ENCODE measurements at regions not wholly inside any gene's neighbourhood (a gene's known extent, or its start where the extent isn't known, plus 50 kb on each side); places are given as distances from the start of the nearest gene placed in this dataset.
"Not testable (repeated sequence)": the region's sequence is repeated elsewhere in the genome, so short reads cannot be mapped to it uniquely, and the experiment has no call there.

GRCh38 chr1:100816049-100816448 is 78.6 kb downstream of the EXTL2 start:
- H3K79me2 ChIP-seq (ENCODE audit: insufficient read depth, low read length), result no peaks in the 10 kb centered on the region
- DNase-seq (ENCODE audit: insufficient read length, low spot score, missing footprints), result no peak
- no peaks in the 10 kb centered on the region for H3K9me3 ChIP-seq (ENCODE audit: low read depth, low read length)
- peaks cover 3% of the 10 kb centered on the region for H3K4me1 ChIP-seq (ENCODE audit: insufficient read depth, low read length)
- H4K20me1 ChIP-seq (ENCODE audit: insufficient read depth, low read length), result no peaks in the 10 kb centered on the region
- H3K36me3 ChIP-seq (ENCODE audit: insufficient read depth, low read length), result no peaks in the 10 kb centered on the region
- no peaks in the 10 kb centered on the region for H3K27me3 ChIP-seq (ENCODE audit: insufficient read depth, low read length)
- no peak overlapping the region for H2AFZ ChIP-seq (ENCODE audit: low read length)
- H3K27ac ChIP-seq (ENCODE audit: low read depth, low read length), result no peak overlapping the region
- TF ChIP-seq CTCF (IDR thresholded peaks at IDR 0.05; ENCODE audit: extremely low read depth, low read depth, low read length), result no peak
- no peak overlapping the region for H3K4me3 ChIP-seq (ENCODE audit: insufficient read depth, low read length)
- H3K4me2 ChIP-seq (ENCODE audit: insufficient read depth, low read length), result no peak overlapping the region

DNA sequence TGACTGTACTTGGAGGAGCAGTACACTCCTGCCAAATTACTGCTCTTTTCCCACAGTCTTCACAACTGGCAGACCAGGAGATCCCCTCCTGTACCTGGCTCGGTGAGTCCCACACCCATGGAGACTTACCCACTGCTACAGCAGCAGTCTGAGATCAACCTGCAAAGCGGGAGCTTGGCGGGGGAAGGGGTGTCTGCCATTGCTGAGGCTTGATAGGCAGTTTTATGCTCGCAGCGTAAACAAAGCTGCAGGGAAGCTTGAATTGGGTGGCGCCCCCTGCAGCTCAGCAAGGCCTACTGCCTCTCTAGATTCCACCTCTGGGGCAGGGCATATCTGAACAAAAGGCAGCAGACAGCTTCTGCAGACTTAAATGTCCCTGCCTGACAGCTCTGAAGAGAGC is 74.4 kb downstream of the EXTL2 start:
- DNase-seq (ENCODE audit: insufficient read length, low spot score, missing footprints); H3K4me2 ChIP-seq (ENCODE audit: insufficient read depth, low read length); H3K27me3 ChIP-seq (ENCODE audit: insufficient read depth, low read length); H3K36me3 ChIP-seq (ENCODE audit: insufficient read depth, low read length); H3K9me3 ChIP-seq (ENCODE audit: low read depth, low read length); H3K4me3 ChIP-seq (ENCODE audit: insufficient read depth, low read length); H3K79me2 ChIP-seq (ENCODE audit: insufficient read depth, low read length); H3K27ac ChIP-seq (ENCODE audit: low read depth, low read length); H4K20me1 ChIP-seq (ENCODE audit: insufficient read depth, low read length); H2AFZ ChIP-seq (ENCODE audit: low read length); H3K4me1 ChIP-seq (ENCODE audit: insufficient read depth, low read length): not testable (repeated sequence)

- not testable (repeated sequence) for H3K27me3 ChIP-seq (ENCODE audit: insufficient read depth, low read length); H3K4me3 ChIP-seq (ENCODE audit: insufficient read depth, low read length); DNase-seq (ENCODE audit: insufficient read length, low spot score, missing footprints); H3K4me1 ChIP-seq (ENCODE audit: insufficient read depth, low read length); H3K27ac ChIP-seq (ENCODE audit: low read depth, low read length); H4K20me1 ChIP-seq (ENCODE audit: insufficient read depth, low read length); H3K36me3 ChIP-seq (ENCODE audit: insufficient read depth, low read length); H2AFZ ChIP-seq (ENCODE audit: low read length); H3K9me3 ChIP-seq (ENCODE audit: low read depth, low read length); H3K79me2 ChIP-seq (ENCODE audit: insufficient read depth, low read length); H3K4me2 ChIP-seq (ENCODE audit: insufficient read depth, low read length)
Observed at GRCh38 chr1:100821919-100822318, 72.7 kb downstream of the EXTL2 start.

All from osteoblast (primary cell).